GM19099 (cell line): ENCODE measurements at regions not wholly inside any gene's neighbourhood (a gene's known extent, or its start where the extent isn't known, plus 50 kb on each side); places are given as distances from the start of the nearest gene placed in this dataset.

ENCODE experiments used
- POLR2A ChIP-seq: IDR thresholded peaks from 3 replicates; pipeline ENCODE4 v1.6.1; 2011; ENCODE audit warnings: low read depth; ENCODE audit not compliant: insufficient read length; ENCODE audit errors: extremely low read depth

DNA sequence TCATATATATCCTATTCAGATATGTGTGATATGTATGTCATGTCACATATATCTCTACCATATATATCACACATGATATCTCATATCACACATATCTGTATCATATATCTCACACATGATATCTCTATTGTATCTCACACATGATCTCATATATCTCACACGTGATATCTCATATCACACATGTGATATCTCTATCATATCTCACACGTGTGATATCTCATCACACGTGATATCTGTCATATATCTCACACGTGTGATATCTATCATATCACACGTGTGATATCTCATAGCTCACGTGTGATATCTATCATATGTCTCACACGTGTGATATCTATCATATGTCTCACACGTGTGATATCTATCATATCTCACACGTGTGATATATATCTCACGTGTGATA is 240.7 kb downstream of the MAP2K4 start:
- no peak for TF ChIP-seq POLR2A

DNA sequence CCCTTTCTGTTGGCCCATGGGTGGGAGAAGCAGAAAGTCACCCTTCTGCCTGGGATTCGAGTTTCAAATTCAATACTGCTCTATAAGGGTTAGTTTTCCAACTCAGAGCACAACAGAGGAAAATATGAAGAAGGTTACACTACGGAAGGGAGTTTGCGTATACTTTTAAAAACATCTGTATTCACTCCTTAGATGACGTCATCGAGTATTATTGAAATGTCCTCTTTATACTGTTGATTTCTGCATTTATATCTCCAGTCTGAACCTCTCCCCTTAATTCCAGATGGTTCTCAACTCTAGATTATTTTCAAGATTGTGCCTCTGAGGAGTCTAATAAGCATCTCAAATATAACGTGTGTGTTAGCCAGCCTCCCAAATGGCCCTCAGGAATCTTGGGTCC is 249.1 kb downstream of the MAP2K4 start:
- no peak for TF ChIP-seq POLR2A

- TF ChIP-seq POLR2A = no peak
These were observed 257.1 kb downstream of the MAP2K4 start for GRCh38 chr17:12277827-12278226.

- no peak for TF ChIP-seq POLR2A
These were observed 261.4 kb downstream of the MAP2K4 start for GRCh38 chr17:12282056-12282455.

- TF ChIP-seq POLR2A = no peak
These were observed 267.3 kb downstream of the MAP2K4 start for GRCh38 chr17:12287953-12288352.

DNA sequence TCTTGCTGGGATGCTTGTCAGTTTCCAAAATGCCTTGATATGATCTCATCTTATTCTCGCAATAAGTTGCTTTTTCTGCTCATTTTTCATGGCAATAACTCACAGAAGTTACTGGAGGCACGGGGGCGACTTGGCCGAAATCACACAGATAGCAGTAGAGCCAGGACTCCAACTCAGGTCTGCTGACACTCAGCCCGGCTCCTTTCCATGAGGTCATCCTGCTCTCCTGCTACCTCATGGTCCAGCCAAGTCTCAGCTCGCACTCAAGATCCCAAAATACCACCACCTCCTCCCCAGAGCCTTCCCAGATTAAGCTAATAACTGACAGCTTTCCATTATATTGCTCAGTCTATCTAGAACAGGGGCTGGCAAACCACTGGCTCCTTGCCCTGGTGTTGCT is 269.5 kb downstream of the MAP2K4 start:
- TF ChIP-seq POLR2A = no peak

DNA sequence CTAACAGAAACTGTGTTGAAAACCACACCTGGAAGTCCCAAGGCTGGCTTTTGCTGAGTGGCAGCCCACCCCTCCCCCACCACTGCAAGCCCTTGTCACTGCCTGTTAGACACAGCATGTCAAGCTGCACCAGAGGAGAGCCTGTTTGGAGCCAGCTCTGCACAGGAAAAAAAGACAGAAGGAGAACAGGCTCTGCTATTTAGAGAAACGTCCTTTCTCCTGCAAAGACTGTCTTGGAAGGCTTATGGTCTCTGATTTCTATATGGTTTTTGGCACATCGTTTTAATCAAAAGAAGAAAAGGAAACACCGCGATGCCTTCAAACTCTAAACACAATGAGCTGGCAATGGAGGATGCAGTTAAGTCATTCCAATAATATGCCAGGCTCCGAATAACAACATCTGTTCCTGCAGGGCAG is 275.5 kb downstream of the MAP2K4 start:
- no peak for TF ChIP-seq POLR2A

DNA sequence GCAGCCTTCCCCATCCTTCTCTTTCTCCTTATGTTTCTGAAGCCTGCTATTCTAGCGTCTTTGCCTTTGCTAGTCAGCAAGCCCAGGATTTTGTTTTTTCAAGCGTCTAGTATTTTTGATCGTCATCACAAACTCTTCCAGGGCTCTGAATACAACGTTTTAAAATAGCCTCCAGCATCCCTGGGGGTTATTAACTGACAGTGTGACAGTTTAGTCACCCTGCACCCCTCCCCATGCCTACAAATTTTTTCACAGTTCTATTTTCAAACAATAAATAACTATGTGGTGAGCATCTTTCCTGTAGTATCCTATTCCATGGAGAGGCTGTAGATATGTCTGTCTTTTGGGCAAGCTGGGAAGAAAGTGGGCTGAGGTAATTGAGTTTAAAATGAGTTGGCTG is 280.9 kb downstream of the MAP2K4 start:
- no peak for TF ChIP-seq POLR2A

GRCh38 chr17:12302711-12303110 is 282.0 kb downstream of the MAP2K4 start:
- TF ChIP-seq POLR2A = no peak

DNA sequence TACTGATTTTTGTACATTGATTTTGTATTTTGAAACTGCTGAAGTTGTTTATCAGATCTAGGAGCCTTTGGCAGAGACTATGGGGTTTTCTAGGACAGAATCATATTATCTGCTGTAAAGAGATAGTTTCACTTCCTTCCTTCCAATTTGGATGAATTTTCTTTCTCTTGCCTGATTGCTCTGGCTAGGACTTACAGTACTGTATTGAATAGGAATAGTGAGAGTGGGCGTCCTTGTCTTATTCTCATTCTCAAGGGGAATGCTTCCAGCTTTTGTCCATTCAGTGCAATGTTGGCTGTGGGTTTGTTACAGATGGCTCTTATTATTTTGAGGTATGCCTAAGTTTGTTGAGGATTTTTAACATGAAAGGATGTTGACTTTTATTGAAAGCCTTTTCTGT is 290.1 kb downstream of the MAP2K4 start:
- TF ChIP-seq POLR2A = no peak

DNA sequence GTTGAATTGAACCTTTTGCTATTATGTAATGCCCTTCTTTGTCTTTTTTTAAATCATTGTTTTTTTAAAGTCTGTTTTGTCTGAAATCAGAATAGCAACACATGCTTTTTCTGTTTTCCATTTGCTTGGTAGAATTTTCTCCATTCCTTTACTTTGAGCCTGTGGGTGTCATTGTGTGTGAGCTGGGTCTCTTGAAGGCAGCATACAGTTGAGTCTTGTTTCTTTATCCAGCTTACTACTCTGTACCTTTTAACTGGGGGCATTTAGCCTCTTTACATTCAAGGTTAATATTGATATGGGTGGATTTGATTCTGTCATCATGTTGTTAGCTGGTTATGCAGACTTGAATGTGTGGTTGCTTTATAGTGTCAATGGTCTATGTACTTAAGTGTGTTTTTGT is 292.0 kb downstream of the MAP2K4 start:
- no peak for TF ChIP-seq POLR2A

- TF ChIP-seq POLR2A = no peak
These were observed 293.1 kb downstream of the MAP2K4 start for GRCh38 chr17:12313786-12314185.

GRCh38 chr17:12316021-12316420 is 295.3 kb downstream of the MAP2K4 start:
- no peak for TF ChIP-seq POLR2A

DNA sequence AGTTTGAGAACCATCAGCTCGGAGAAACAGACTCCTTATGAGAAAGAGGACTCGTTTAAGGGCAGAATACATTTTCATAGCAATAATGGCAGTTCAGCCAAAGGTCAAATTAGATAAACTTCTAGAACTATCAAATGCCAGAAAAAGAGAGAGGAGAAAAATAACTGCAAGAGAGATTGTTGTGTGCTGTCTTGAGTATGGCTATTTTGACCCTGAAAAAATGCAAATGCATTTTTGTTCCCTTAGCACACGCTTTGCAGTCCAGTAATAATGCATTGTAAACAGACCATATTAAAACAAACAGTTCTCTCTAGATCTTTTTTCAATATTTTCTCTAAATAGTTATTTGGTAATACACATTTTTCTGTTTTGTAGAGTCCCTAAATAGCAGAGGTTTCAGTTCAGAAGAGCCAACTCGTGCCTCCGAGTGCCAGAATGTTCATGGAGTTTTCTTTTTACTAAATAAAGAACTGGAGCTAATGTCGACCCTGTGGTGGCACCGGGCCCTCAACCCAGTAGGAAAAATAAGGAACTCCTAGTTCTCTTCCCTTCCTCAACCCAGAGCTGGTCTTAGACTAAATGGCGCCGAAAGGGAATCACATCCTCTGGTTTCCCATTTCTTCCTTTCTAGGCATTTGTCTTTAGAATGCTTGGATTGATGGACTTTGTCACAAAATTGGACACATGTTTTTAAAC is 298.0 kb downstream of the MAP2K4 start:
- TF ChIP-seq POLR2A = no peak

- no peak for TF ChIP-seq POLR2A
These were observed 299.6 kb downstream of the MAP2K4 start for GRCh38 chr17:12320286-12320685.

DNA sequence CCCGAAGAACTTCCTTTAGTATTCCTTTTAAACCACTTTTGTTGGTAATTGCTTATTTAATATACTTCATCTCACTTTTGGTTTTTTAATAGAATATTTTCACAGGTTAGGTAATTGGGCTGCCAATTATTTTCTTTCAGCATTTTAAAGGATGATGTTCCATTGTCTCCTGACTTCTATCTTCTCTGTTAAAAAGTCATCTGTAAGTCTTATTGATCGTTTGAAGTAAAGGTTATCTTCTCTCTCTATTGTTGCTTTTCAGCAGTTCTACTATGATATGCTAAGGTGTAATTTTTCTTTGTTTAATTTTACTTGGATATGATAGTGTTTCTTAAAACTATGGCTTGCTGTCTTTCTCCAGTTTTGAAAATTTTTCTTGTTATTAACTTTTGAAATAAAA is 307.5 kb downstream of the MAP2K4 start:
- no peak for TF ChIP-seq POLR2A

DNA sequence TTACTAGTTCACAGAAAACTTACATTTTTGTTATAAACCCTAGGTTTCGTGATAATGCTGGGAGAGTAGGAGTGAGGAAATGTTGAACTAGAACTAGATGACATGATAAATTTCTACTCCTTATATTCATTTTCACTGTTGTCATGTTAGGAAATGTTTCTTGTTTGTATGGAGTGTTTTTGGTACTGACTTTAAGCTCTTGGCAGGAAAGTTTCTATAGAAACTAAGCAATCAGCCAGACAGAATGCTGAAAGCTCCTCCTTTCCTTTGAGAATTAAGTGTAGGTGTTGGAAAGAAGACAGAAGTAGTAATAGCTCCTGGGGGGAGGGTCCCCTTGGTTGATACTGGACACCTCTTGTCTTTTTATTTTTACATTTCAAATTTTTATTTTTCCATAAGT is 309.8 kb downstream of the MAP2K4 start:
- TF ChIP-seq POLR2A = no peak
